ENCODE measurements at regions not wholly inside any gene's neighbourhood (a gene's known extent, or its start where the extent isn't known, plus 50 kb on each side); places are given as distances from the start of the nearest gene placed in this dataset.
"Not testable (repeated sequence)": the region's sequence is repeated elsewhere in the genome, so short reads cannot be mapped to it uniquely, and the experiment has no call there.

DNA sequence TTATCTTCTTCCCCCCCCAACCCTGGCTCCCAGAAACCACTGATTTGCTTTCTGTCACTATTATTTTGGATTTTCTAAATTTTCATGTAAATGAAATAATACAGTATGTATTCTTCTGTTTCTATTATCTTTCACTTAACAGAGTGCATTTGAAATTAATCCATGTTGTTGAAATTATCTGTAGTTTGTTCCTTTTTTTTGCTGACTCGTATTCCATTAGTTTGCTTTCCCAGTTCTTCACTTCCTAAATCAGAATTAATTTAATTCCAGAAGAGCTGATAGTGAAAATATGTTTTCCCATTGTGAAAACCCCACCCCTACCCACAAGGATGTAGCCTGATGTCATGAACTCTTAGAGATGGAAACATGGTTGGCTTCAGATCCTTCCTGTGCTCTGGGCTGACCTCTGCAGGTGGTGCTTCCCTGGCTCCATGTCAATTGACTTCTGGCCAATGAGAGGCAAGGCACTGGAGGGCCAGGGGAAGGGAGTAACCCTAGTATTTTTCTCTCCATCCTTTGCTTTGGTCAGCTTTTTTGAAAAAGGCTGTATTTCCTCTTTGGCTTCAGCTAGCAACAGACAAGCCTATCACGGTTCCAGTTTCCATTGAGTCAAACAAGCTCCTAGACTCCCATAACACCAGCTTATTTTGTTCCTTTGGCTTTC lies 244.4 kb upstream of the HSF2 start:
- Histone ChIP-seq H3K27ac (ENCODE audit: low read depth in 2 of 2, low read length in 1 of 2) (no peak overlapping the region), H3K36me3 (ENCODE audit: control insufficient read depth in 2 of 2, insufficient read depth in 2 of 2, low read length in 1 of 2) (no peaks in the 10 kb centered on the region), H3K27me3 (ENCODE audit: control insufficient read depth in 1 of 2, insufficient read depth in 2 of 2, low read length in 2 of 2) (no peaks in the 10 kb centered on the region), H3K4me1 (ENCODE audit: control insufficient read depth in 2 of 2, insufficient read depth in 2 of 2, low read length in 1 of 2) (no peaks in the 10 kb centered on the region), H3K9me3 (ENCODE audit: control insufficient read depth in 2 of 2, insufficient read depth in 1 of 2, low read depth in 1 of 2, low read length in 1 of 2) (no peaks in the 10 kb centered on the region), H3K4me3 (ENCODE audit: low read depth in 1 of 2, low read length in 2 of 2) (no peak overlapping the region)
- 69 to 77% methylated on average over 2 of the region's 2 CpGs for WGBS, 2 donors

GRCh38 chr6:122161136-122161535 lies 238.3 kb upstream of the HSF2 start:
- 89% methylated on average over 5 of the region's 5 CpGs for WGBS, 2 donors
- H3K27me3 ChIP-seq (ENCODE audit: control insufficient read depth in 1 of 2, insufficient read depth in 2 of 2, low read length in 2 of 2), result no peaks in the 10 kb centered on the region
- H3K36me3 ChIP-seq (ENCODE audit: control insufficient read depth in 2 of 2, insufficient read depth in 2 of 2, low read length in 1 of 2), result no peaks in the 10 kb centered on the region

GRCh38 chr6:122165014-122165413 lies 234.4 kb upstream of the HSF2 start:
- Histone ChIP-seq H3K36me3 (ENCODE audit: control insufficient read depth in 2 of 2, insufficient read depth in 2 of 2, low read length in 1 of 2) (no peaks in the 10 kb centered on the region), H3K9me3 (ENCODE audit: control insufficient read depth in 2 of 2, insufficient read depth in 1 of 2, low read depth in 1 of 2, low read length in 1 of 2) (no peaks in the 10 kb centered on the region), H3K27ac (ENCODE audit: low read depth in 2 of 2, low read length in 1 of 2) (no peak overlapping the region), H3K4me1 (ENCODE audit: control insufficient read depth in 2 of 2, insufficient read depth in 2 of 2, low read length in 1 of 2) (no peaks in the 10 kb centered on the region), H3K4me3 (ENCODE audit: low read depth in 1 of 2, low read length in 2 of 2) (no peak overlapping the region), H3K27me3 (ENCODE audit: control insufficient read depth in 1 of 2, insufficient read depth in 2 of 2, low read length in 2 of 2) (no peaks in the 10 kb centered on the region)
- WGBS, 2 donors, result 89 to 95% methylated on average over 20 of the region's 20 CpGs

More at GRCh38 chr6:122161136-122161535, 238.3 kb upstream of the HSF2 start:
- no peaks in the 10 kb centered on the region for H3K9me3 ChIP-seq (ENCODE audit: control insufficient read depth in 2 of 2, insufficient read depth in 1 of 2, low read depth in 1 of 2, low read length in 1 of 2)
- H3K27ac ChIP-seq (ENCODE audit: low read depth in 2 of 2, low read length in 1 of 2), result no peak overlapping the region
- H3K4me3 ChIP-seq (ENCODE audit: low read depth in 1 of 2, low read length in 2 of 2), result no peak overlapping the region
- no peaks in the 10 kb centered on the region for H3K4me1 ChIP-seq (ENCODE audit: control insufficient read depth in 2 of 2, insufficient read depth in 2 of 2, low read length in 1 of 2)

DNA sequence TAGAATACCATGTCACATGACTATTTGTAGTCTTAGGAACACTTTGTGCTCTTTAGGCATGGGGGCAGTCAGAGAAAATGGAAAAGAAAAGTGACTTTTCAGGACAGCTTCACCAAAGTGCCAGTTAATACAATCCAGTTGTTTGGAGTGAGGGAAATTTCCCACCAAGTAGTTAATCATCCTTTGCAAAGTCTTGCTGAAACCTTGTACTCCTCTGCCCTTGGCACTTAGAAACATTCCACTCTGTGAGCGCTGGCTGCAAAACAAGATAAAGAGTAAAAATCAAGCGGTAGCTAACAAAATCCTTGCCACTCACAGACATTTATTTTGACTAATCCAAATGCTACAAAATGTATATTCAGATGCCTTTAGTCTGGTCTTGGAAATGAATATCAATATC lies 229.2 kb upstream of the HSF2 start:
- Histone ChIP-seq H3K36me3 (ENCODE audit: control insufficient read depth in 2 of 2, insufficient read depth in 2 of 2, low read length in 1 of 2) (no peaks in the 10 kb centered on the region), H3K9me3 (ENCODE audit: control insufficient read depth in 2 of 2, insufficient read depth in 1 of 2, low read depth in 1 of 2, low read length in 1 of 2) (no peaks in the 10 kb centered on the region), H3K27ac (ENCODE audit: low read depth in 2 of 2, low read length in 1 of 2) (no peak overlapping the region), H3K4me3 (ENCODE audit: low read depth in 1 of 2, low read length in 2 of 2) (no peak overlapping the region), H3K27me3 (ENCODE audit: control insufficient read depth in 1 of 2, insufficient read depth in 2 of 2, low read length in 2 of 2) (no peaks in the 10 kb centered on the region), H3K4me1 (ENCODE audit: control insufficient read depth in 2 of 2, insufficient read depth in 2 of 2, low read length in 1 of 2) (no peaks in the 10 kb centered on the region)
- WGBS, 2 donors, result 43 to 58% methylated on average over 2 of the region's 2 CpGs

- no peak overlapping the region for H3K4me3 ChIP-seq (ENCODE audit: low read depth in 1 of 2, low read length in 2 of 2)
- H3K9me3 ChIP-seq (ENCODE audit: control insufficient read depth in 2 of 2, insufficient read depth in 1 of 2, low read depth in 1 of 2, low read length in 1 of 2), result no peaks in the 10 kb centered on the region
- no peaks in the 10 kb centered on the region for H3K4me1 ChIP-seq (ENCODE audit: control insufficient read depth in 2 of 2, insufficient read depth in 2 of 2, low read length in 1 of 2)
- H3K27ac ChIP-seq (ENCODE audit: low read depth in 2 of 2, low read length in 1 of 2), result no peak overlapping the region
- no peaks in the 10 kb centered on the region for H3K36me3 ChIP-seq (ENCODE audit: control insufficient read depth in 2 of 2, insufficient read depth in 2 of 2, low read length in 1 of 2)
- WGBS, 2 donors, result 91 to 97% methylated on average over 2 of the region's 2 CpGs
- H3K27me3 ChIP-seq (ENCODE audit: control insufficient read depth in 1 of 2, insufficient read depth in 2 of 2, low read length in 2 of 2), result no peaks in the 10 kb centered on the region
These were observed 220.5 kb upstream of the HSF2 start for GRCh38 chr6:122178988-122179387.

- no peaks in the 10 kb centered on the region for H3K4me1 ChIP-seq (ENCODE audit: control insufficient read depth in 2 of 2, insufficient read depth in 2 of 2, low read length in 1 of 2)
- no peaks in the 10 kb centered on the region for H3K9me3 ChIP-seq (ENCODE audit: control insufficient read depth in 2 of 2, insufficient read depth in 1 of 2, low read depth in 1 of 2, low read length in 1 of 2)
- no peak overlapping the region for H3K4me3 ChIP-seq (ENCODE audit: low read depth in 1 of 2, low read length in 2 of 2)
- 20 to 25% methylated on average over 1 of the region's 1 CpG for WGBS, 2 donors
- no peaks in the 10 kb centered on the region for H3K27me3 ChIP-seq (ENCODE audit: control insufficient read depth in 1 of 2, insufficient read depth in 2 of 2, low read length in 2 of 2)
- no peak overlapping the region for H3K27ac ChIP-seq (ENCODE audit: low read depth in 2 of 2, low read length in 1 of 2)
- H3K36me3 ChIP-seq (ENCODE audit: control insufficient read depth in 2 of 2, insufficient read depth in 2 of 2, low read length in 1 of 2), result no peaks in the 10 kb centered on the region
These were observed 219.3 kb upstream of the HSF2 start for GRCh38 chr6:122180132-122180531.

GRCh38 chr6:122182061-122182460 lies 217.4 kb upstream of the HSF2 start:
- Histone ChIP-seq H3K4me3 (ENCODE audit: low read depth in 1 of 2, low read length in 2 of 2) (no peak overlapping the region), H3K27ac (ENCODE audit: low read depth in 2 of 2, low read length in 1 of 2) (no peak overlapping the region), H3K4me1 (ENCODE audit: control insufficient read depth in 2 of 2, insufficient read depth in 2 of 2, low read length in 1 of 2) (no peaks in the 10 kb centered on the region), H3K27me3 (ENCODE audit: control insufficient read depth in 1 of 2, insufficient read depth in 2 of 2, low read length in 2 of 2) (no peaks in the 10 kb centered on the region), H3K36me3 (ENCODE audit: control insufficient read depth in 2 of 2, insufficient read depth in 2 of 2, low read length in 1 of 2) (no peaks in the 10 kb centered on the region), H3K9me3 (ENCODE audit: control insufficient read depth in 2 of 2, insufficient read depth in 1 of 2, low read depth in 1 of 2, low read length in 1 of 2) (no peaks in the 10 kb centered on the region)
- 49 to 59% methylated on average over 4 of the region's 4 CpGs for WGBS, 2 donors

DNA sequence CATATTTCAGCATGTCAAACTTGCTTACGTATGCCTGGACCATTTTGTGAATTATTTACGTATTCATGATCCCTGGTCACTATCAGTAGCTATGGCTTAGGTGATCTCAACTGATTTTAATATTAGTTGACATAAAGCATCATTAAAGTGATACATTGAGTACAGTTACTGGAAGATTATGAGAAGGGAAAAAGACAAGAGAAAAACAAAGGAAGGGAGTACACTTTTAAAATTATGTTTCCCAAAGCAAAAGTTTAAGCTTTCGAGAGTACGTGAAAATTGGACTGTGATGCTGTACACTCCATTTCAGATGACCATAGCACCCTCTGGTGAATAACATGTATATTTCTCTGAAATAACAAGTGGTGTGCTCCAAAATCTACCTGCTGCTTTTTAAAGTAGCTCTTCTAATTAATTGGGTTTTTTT lies 215.0 kb upstream of the HSF2 start:
- Histone ChIP-seq H3K9me3 (ENCODE audit: control insufficient read depth in 2 of 2, insufficient read depth in 1 of 2, low read depth in 1 of 2, low read length in 1 of 2) (no peaks in the 10 kb centered on the region), H3K36me3 (ENCODE audit: control insufficient read depth in 2 of 2, insufficient read depth in 2 of 2, low read length in 1 of 2) (no peaks in the 10 kb centered on the region), H3K27me3 (ENCODE audit: control insufficient read depth in 1 of 2, insufficient read depth in 2 of 2, low read length in 2 of 2) (no peaks in the 10 kb centered on the region), H3K27ac (ENCODE audit: low read depth in 2 of 2, low read length in 1 of 2) (no peak overlapping the region), H3K4me1 (ENCODE audit: control insufficient read depth in 2 of 2, insufficient read depth in 2 of 2, low read length in 1 of 2) (no peaks in the 10 kb centered on the region), H3K4me3 (ENCODE audit: low read depth in 1 of 2, low read length in 2 of 2) (no peak overlapping the region)
- 27 to 31% methylated on average over 4 of the region's 4 CpGs for WGBS, 2 donors

- WGBS, 2 donors, result 90 to 93% methylated on average over 19 of the region's 19 CpGs
- H3K9me3 ChIP-seq (ENCODE audit: control insufficient read depth in 2 of 2, insufficient read depth in 1 of 2, low read depth in 1 of 2, low read length in 1 of 2); H3K36me3 ChIP-seq (ENCODE audit: control insufficient read depth in 2 of 2, insufficient read depth in 2 of 2, low read length in 1 of 2); H3K4me1 ChIP-seq (ENCODE audit: control insufficient read depth in 2 of 2, insufficient read depth in 2 of 2, low read length in 1 of 2); H3K27me3 ChIP-seq (ENCODE audit: control insufficient read depth in 1 of 2, insufficient read depth in 2 of 2, low read length in 2 of 2); H3K4me3 ChIP-seq (ENCODE audit: low read depth in 1 of 2, low read length in 2 of 2); H3K27ac ChIP-seq (ENCODE audit: low read depth in 2 of 2, low read length in 1 of 2): not testable (repeated sequence)
These were observed 214.0 kb upstream of the HSF2 start for GRCh38 chr6:122185458-122185857.

- Histone ChIP-seq H3K4me3 (ENCODE audit: low read depth in 1 of 2, low read length in 2 of 2) (no peak overlapping the region), H3K36me3 (ENCODE audit: control insufficient read depth in 2 of 2, insufficient read depth in 2 of 2, low read length in 1 of 2) (no peaks in the 10 kb centered on the region)
- WGBS, 2 donors, result 53 to 96% methylated on average over 1 of the region's 1 CpG
These were observed 212.3 kb upstream of the HSF2 start for GRCh38 chr6:122187186-122187585.

More at GRCh38 chr6:122187186-122187585, 212.3 kb upstream of the HSF2 start:
- Histone ChIP-seq H3K9me3 (ENCODE audit: control insufficient read depth in 2 of 2, insufficient read depth in 1 of 2, low read depth in 1 of 2, low read length in 1 of 2) (no peaks in the 10 kb centered on the region), H3K27ac (ENCODE audit: low read depth in 2 of 2, low read length in 1 of 2) (no peak overlapping the region), H3K4me1 (ENCODE audit: control insufficient read depth in 2 of 2, insufficient read depth in 2 of 2, low read length in 1 of 2) (no peaks in the 10 kb centered on the region), H3K27me3 (ENCODE audit: control insufficient read depth in 1 of 2, insufficient read depth in 2 of 2, low read length in 2 of 2) (no peaks in the 10 kb centered on the region)

Measured in esophagus (tissue), 2 donors.